ENCODE measurements at regions not wholly inside any gene's neighbourhood (a gene's known extent, or its start where the extent isn't known, plus 50 kb on each side); places are given as distances from the start of the nearest gene placed in this dataset.

- TF ChIP-seq GATA3 (IDR thresholded peaks at IDR 0.05; ENCODE audit: low read depth, low read length) (no peak), GATA2 (IDR thresholded peaks at IDR 0.05; ENCODE audit: low read depth, low read length) (no peak)
These were observed 113.6 kb downstream of the SIK1 start for GRCh38 chr21:43313221-43313938.
